ENCODE measurements at regions not wholly inside any gene's neighbourhood (a gene's known extent, or its start where the extent isn't known, plus 50 kb on each side); places are given as distances from the start of the nearest gene placed in this dataset.

- TF ChIP-seq POLR2A (IDR thresholded peaks at IDR 0.05; ENCODE audit: low read depth, low read length) = no peak
- TF ChIP-seq POLR2AphosphoS5 (IDR thresholded peaks at IDR 0.05; ENCODE audit: low read depth, low read length) = no peak
- no peak for TF ChIP-seq TAF1 (IDR thresholded peaks at IDR 0.05; ENCODE audit: low read depth, low read length)
Measured at GRCh38 chr10:113292086-113292485, 260.8 kb upstream of the HABP2 start.

Measured in GM12891 (cell line).